ENCODE measurements at regions not wholly inside any gene's neighbourhood (a gene's known extent, or its start where the extent isn't known, plus 50 kb on each side); places are given as distances from the start of the nearest gene placed in this dataset.

GRCh38 chr1:184908506-184908905, 65.8 kb downstream of the NIBAN1 start:
- BruUV-seq (replicated peaks), result no TSS peak
- Histone ChIP-seq H3K27ac (no peak overlapping the region), H3F3A (ENCODE audit: insufficient read depth, low read depth) (peaks cover 15% of the 10 kb centered on the region), H3K9me3 (ENCODE audit: insufficient read depth, low read depth) (no peaks in the 10 kb centered on the region), H3K79me2 (ENCODE audit: low read depth) (no peaks in the 10 kb centered on the region), H3K27me3 (ENCODE audit: insufficient read depth, low read depth) (no peaks in the 10 kb centered on the region), H3K4me1 (replicated peaks; ENCODE audit: insufficient read depth) (peaks cover 19% of the 10 kb centered on the region), H2AFZ (no peak overlapping the region), H3K4me2 (no peak overlapping the region), H3K9me2 (ENCODE audit: insufficient read depth) (no peaks in the 10 kb centered on the region), H3K36me3 (ENCODE audit: low read depth) (no peaks in the 10 kb centered on the region), H4K20me1 (ENCODE audit: insufficient read depth) (peaks cover 7% of the 10 kb centered on the region), H3K4me3 (no peak overlapping the region)
- ChIA-PET POLR2A (ENCODE audit: unreplicated experiment) (no interaction called here), CTCF (no interaction called here)
- intact Hi-C loops (cut with micrococcal nuclease; ENCODE audit: unreplicated experiment), result no loop called here
- TF ChIP-seq, protein P1, sequence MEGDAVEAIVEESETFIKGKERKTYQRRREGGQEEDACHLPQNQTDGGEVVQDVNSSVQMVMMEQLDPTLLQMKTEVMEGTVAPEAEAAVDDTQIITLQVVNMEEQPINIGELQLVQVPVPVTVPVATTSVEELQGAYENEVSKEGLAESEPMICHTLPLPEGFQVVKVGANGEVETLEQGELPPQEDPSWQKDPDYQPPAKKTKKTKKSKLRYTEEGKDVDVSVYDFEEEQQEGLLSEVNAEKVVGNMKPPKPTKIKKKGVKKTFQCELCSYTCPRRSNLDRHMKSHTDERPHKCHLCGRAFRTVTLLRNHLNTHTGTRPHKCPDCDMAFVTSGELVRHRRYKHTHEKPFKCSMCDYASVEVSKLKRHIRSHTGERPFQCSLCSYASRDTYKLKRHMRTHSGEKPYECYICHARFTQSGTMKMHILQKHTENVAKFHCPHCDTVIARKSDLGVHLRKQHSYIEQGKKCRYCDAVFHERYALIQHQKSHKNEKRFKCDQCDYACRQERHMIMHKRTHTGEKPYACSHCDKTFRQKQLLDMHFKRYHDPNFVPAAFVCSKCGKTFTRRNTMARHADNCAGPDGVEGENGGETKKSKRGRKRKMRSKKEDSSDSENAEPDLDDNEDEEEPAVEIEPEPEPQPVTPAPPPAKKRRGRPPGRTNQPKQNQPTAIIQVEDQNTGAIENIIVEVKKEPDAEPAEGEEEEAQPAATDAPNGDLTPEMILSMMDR (conservative IDR thresholded peaks at IDR 0.05), result no peak
- TF ChIP-seq EZH2 (IDR thresholded peaks at IDR 0.05; ENCODE audit: low read depth), result no peak
- no peak for DNase-seq

DNA sequence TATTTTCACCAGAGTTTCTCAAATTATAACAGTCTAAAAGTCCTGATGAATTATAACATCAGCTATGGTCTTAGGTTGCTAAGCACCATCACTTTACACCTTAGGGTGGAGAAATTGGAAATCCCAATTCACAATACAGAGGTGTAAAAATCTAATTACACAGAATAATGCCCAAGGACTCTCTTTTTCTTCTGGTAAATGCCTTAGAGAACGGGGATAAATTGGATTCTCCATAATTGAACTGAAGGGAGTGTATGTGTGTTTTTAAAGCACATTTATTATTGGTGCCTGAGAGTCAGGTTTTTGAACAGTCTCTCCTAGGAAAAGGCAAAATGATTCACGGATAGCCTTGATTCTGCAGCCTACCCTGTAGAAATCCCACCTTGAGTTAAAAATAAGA, 66.8 kb downstream of the NIBAN1 start:
- Histone ChIP-seq H3K36me3 (ENCODE audit: low read depth) (no peaks in the 10 kb centered on the region), H3F3A (ENCODE audit: insufficient read depth, low read depth) (peaks cover 15% of the 10 kb centered on the region), H3K79me2 (ENCODE audit: low read depth) (no peaks in the 10 kb centered on the region), H4K20me1 (ENCODE audit: insufficient read depth) (peaks cover 7% of the 10 kb centered on the region), H3K4me2 (no peak overlapping the region), H3K27ac (no peak overlapping the region), H3K9me3 (ENCODE audit: insufficient read depth, low read depth) (no peaks in the 10 kb centered on the region), H3K4me1 (replicated peaks; ENCODE audit: insufficient read depth) (peaks cover 19% of the 10 kb centered on the region), H2AFZ (no peak overlapping the region), H3K9me2 (ENCODE audit: insufficient read depth) (no peaks in the 10 kb centered on the region), H3K4me3 (no peak overlapping the region), H3K27me3 (ENCODE audit: insufficient read depth, low read depth) (no peaks in the 10 kb centered on the region)
- POLR2A ChIA-PET (ENCODE audit: unreplicated experiment), result no interaction called here
- intact Hi-C loops (cut with micrococcal nuclease; ENCODE audit: unreplicated experiment), result no loop called here
- TF ChIP-seq, protein P1 (conservative IDR thresholded peaks at IDR 0.05), result no peak
- TF ChIP-seq EZH2 (IDR thresholded peaks at IDR 0.05; ENCODE audit: low read depth), result no peak
- CTCF ChIA-PET, result no interaction called here
- BruUV-seq (replicated peaks), result no TSS peak
- DNase-seq, result no peak

DNA sequence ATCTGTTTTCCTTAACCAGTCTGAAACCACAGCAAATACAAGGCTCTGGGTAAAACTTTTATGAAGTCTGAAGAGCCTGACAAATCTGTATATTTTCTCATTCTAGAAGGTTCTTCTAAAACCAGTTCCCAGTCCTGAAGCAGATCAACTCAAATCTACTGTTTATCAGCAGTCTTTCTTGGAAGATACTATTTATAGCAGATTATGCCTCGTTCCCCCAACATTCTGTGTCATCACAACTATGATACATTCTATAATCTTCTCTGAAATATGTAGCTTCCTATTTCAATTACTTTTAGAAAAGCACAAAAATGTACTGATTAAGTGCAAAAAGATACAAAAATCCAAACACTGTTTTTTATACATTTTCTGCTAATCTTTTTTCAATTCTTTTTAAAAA, 67.5 kb downstream of the NIBAN1 start:
- intact Hi-C loops (cut with micrococcal nuclease; ENCODE audit: unreplicated experiment), result no loop called here
- POLR2A ChIA-PET (ENCODE audit: unreplicated experiment), result no interaction called here
- H2AFZ ChIP-seq, result no peak overlapping the region

More for the DNA sequence above, 67.5 kb downstream of the NIBAN1 start:
- H3F3A ChIP-seq (ENCODE audit: insufficient read depth, low read depth), result peaks cover 15% of the 10 kb centered on the region
- no peaks in the 10 kb centered on the region for H3K79me2 ChIP-seq (ENCODE audit: low read depth)
- no TSS peak for BruUV-seq (replicated peaks)
- no peaks in the 10 kb centered on the region for H3K27me3 ChIP-seq (ENCODE audit: insufficient read depth, low read depth)
- no peaks in the 10 kb centered on the region for H3K36me3 ChIP-seq (ENCODE audit: low read depth)
- H3K4me1 ChIP-seq (replicated peaks; ENCODE audit: insufficient read depth), result peaks cover 19% of the 10 kb centered on the region
- no peak for DNase-seq
- TF ChIP-seq, protein P1 (conservative IDR thresholded peaks at IDR 0.05), result no peak
- TF ChIP-seq EZH2 (IDR thresholded peaks at IDR 0.05; ENCODE audit: low read depth), result no peak
- H3K27ac ChIP-seq, result no peak overlapping the region
- H3K4me3 ChIP-seq, result no peak overlapping the region
- no peak overlapping the region for H3K4me2 ChIP-seq
- CTCF ChIA-PET, result no interaction called here
- H3K9me3 ChIP-seq (ENCODE audit: insufficient read depth, low read depth), result no peaks in the 10 kb centered on the region
- H4K20me1 ChIP-seq (ENCODE audit: insufficient read depth), result peaks cover 7% of the 10 kb centered on the region; the same call in 1 of the 2 replicates
- H3K9me2 ChIP-seq (ENCODE audit: insufficient read depth), result no peaks in the 10 kb centered on the region

Measured in PC-9 (cell line).